ENCODE measurements at regions not wholly inside any gene's neighbourhood (a gene's known extent, or its start where the extent isn't known, plus 50 kb on each side); places are given as distances from the start of the nearest gene placed in this dataset.
"Not testable (repeated sequence)": the region's sequence is repeated elsewhere in the genome, so short reads cannot be mapped to it uniquely, and the experiment has no call there.

DNA sequence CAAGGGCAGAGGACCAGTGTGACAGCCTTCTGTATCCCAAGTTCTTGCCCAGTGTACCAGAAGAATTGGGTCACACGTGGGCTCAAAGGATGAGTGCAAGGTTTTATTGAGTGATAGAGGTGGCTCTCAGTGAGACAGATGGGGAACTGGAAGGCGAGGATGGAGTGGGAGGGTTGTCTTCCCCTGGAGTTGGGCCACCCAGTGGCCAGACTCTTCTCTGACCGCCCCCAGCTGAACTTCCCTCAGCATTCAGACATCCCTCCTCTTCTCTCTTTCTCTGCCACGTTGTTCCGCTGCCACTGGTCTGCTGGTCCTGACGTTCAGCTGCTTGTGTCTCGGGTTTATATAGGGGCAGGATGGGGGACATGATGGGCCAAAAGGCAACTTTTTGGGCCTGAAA is 150.1 kb upstream of the IVNS1ABP start:
- no peak for DNase-seq

DNA sequence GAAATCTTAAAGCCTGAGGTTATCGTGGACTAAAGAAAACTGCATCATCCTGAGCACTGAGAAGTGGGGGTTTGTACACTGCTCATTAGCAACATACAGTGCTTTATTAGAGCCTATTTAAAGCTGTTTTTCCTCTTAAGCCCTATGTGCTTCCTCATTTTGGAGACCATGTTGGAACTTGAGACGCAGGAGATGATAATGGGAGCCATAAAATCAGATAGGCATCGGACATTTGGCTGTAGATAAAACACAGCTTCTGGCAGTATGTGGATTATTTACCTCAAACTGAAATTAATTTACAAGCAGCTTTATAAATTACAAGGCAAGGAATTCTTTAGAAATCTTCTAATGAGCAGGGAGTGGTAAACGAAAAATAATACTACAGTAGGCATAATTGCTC is 147.7 kb upstream of the IVNS1ABP start:
- DNase-seq, result no peak

DNA sequence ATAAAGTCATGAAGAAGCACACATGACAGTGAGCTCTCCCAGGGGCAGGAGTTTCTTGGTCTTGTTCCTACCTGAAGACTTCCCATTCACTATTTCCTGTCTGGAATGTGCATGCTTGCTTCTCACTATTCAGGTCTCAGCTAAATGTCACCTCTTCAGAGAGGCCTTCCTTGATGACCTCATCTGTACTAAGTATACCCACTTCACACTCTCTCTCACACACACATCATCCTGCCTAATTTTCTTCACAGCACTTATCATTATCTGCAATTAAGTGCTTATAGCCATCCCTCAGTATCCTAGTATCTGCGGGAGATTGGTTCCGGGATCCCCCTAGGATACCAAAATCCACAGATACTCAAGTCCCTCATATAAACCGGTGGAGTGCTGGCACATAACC is 146.4 kb upstream of the IVNS1ABP start:
- DNase-seq, result no peak

DNA sequence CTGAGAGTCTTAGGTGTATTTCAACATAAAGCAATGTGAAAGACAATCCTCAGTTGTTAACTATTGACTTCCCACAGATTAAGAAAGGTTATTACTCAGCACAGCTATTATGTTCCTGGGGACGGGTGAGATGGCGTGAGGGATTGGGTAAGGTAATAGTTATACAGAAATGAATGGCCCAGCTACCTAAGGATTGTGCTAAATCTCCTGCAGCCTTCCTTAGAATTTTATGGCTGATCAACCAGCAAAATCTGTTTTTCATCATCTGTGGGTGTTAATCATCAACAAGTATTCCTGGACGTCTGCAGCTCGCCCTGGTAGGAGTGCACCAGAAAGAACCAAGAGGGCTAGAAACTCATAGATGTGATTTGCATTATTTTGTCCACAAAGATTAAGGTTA is 146.0 kb upstream of the IVNS1ABP start:
- no peak for DNase-seq

DNA sequence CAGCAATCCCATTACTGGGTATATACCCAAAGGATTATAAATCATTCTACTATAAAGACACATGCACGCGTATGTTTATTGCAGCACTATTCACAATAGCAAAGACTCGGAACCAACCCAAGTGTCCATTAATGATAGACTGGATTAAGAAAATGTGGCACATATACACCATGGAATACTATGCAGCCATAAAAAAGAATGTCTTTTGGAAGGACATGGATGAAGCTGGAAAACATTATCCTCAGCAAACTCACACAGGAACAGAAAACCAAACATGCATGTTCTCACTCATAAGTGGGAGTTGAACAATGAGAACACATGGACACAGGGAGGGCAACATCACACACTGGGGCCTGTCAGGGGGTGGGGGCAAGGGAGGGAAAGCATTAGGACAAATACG is 143.7 kb upstream of the IVNS1ABP start:
- DNase-seq, result not testable (repeated sequence)

DNA sequence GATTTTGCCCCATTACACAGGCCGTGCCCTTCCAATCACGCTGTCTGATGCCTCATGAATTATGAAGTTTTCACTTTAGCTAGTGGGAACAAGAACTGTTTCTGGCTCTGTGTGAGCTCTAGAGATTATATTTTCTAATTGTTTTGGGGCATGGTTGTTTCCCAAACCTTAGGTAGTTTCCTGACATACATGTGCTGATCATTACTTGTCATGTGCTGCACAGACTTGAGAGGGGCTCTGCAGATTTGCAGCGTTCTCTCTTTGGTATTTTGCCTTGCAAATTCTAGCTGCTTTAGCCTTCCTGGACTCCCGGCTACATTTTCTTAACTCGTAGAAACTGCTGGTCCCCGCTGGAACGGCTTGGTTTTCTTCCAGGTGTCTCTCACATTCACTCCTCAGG is 142.1 kb upstream of the IVNS1ABP start:
- no peak for DNase-seq

DNA sequence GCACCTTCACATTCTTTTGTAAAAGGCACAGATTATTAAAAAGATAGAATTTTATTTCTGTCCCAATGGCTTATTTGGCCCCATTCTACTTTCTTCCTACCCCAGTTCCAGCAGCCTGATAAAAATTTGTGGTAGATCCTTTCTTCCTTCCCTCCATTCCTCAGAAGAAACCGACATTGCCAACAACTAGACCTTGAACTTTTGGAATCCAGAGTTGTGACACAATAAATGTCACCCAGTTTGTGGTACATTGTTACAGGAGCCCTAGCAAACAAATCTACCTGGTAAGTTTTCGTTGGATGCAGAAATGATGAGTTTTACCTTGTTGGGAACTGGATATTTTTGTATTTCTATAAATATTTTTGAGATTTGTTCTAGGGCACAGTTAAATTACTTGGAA is 141.6 kb upstream of the IVNS1ABP start:
- no peak for DNase-seq

DNA sequence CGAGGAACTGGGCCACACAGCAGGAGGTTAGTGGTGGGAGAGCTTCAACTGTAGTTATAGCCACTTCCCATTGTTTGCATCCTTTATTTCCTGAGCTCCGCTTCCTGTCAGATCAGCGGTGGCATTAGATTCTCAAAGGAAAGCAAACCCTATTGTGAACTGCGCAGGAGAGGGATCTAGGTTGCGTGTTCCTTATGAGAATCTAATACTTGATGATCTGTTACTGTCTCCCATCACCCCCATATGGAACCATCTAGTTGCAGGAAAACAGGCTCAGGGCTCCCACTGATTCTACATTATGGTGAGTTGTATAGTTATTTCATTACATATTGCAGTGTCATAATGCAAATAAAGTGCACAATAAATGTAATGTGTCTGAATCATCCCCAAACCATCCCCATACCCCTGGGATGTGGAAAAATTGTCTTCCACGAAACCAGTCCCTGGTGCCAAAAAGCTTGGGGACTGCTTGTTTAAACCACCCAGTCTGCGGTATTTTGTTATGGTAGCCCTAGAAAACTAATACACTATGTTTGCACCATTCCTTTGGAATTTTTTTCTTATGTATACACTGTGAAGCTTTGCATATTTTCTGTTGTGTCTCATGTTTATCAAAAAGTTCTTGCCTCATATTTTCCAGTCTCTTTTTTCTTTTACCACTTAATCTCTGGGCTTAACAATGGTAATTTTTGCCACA is 136.6 kb upstream of the IVNS1ABP start:
- no peak for DNase-seq

DNA sequence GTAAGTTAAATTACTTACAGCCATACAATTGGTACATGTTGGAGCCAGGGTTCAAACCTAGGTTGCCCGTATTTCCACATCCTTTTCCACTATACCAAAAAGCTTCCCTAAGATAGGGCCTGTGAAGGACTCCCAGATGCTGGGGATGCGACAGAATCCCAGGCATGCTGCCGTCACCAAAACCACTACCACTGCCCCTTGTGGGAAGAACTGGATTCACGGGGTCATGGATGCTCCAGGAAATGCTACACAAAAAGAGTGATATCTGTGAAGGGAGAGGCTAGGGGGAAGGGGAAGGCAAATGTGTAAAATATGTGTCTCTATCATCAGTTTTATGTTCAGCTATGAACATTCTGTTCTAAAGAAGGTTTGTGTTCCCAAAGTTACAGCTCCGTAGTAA is 133.9 kb upstream of the IVNS1ABP start:
- no peak for DNase-seq

DNA sequence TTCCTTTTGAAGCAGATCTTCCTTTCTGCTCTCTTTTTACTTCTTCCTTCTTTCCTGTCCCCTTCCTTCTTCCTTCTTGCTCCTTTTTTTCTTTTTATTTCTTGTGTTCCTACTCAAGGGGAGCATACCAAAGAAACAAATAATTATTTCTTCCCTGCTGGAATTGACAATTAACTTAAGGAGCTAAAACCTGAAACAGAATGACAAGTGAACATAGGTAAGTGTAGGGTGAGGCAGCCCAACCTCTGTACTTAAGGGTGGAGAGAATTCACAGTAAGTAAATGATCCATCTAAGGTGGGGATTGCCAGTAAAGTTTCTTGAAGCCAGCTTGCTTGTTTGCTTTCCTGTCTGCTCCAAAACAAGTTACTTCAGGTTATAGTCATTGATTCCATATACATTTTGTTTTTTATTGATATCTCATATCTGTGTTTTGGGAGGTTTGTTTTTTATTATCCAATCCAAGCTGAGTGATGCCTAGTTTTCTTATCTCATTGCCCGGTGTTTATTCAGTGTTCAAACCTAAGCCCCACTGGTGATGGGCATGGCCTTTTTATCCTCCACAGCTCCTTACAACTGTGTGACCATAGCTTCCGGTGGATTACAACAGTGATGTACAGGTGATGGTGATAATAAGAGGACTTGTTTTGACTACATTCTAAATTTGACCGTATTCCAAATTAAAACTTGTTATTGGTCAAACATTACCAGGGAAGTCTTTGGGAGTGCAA is 133.2 kb upstream of the IVNS1ABP start:
- no peak for DNase-seq

DNA sequence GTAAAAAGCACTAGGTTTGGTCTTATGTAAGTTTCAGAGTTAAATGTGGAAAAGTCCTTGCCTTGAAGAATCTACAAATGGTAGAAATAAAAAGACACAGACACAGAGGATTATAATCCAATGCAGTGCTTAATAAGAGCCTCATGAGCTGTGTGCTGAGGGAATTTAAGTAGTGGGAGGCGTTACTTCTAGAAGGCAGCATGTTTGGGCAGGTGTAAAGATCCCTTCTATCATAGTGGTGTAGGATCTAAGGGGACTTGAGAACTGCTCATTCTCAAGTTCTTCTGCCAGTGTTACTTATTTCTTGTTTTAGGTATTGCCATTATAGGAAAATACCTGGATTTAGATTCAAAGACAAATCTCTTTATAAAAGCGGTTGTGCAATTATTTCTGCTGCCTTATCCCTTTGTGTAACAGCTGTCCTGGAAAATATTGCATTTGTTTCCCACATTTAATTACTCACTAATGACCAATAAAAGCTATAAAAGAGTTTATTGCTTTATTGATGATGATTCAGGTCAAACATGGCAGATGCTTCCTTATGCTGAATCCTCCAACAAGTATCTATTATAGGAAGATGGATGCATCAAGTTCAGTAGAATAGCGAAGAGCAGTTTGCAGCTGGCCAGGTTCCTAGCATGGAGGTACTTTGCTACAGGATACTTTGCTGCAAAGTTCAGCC is 132.5 kb upstream of the IVNS1ABP start:
- DNase-seq, result no peak

DNA sequence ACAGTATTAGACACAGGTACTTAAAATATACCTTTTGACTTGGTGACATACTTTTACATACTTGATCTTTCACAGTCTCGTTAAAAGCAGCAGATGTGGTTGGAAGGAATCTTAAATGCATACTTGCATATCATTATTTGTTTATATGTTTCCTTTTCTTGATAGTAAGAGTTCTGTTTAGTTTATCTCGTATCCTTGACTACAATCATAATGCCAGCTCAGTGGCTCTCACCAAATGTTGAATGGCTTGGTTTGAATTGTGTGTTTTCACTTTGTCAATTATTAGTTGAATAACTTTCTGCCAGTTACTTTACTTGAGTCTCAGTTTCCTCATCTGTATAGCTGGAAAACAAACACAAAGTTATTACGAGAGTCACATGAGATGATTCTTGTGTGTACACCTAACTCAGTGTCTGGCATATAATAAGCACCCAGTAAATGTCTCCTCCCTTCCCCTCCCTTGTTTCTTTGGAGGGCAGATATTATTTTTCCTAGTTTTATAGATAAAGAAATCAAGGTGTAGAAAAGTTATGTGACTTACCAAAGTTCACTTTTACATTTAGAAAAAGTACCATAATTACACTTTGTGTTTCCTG is 131.6 kb upstream of the IVNS1ABP start:
- no peak for DNase-seq

DNA sequence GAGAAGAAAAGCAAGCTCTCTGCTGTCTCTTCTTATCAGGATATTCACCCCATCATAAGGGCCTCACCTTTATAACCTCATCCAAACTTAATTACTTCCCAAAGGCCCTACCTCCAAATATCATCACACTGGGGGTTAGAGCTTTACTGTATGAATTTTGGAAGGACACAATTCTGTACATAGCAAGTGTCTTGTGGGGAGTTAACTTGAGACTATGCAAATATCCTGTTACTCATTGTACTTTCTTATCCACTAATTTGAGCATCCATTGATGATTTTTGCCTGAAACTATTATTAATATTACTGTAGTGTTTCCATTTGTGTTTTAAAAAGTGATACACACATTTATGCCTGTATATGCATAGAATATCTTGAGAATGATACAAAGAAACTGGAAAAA is 129.1 kb upstream of the IVNS1ABP start:
- no peak for DNase-seq

DNA sequence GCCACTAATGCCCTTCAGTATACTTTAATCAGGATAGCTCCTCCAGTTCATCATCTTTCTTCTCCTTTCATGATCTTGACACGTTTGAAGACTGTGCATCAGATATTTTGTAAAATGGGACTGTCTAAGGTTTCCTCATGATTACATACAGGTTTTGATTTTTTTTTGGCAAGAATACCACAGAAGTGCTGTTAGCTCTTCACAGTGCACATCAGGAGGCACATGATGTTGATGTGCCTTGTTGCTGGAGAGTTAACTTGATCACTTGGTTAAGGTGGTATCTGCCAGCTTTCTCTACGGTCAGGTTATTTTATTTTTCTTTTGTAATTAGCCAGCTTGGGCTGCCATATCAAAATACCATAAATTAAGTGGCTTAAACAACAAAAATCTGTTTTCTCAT is 128.6 kb upstream of the IVNS1ABP start:
- no peak for DNase-seq

DNA sequence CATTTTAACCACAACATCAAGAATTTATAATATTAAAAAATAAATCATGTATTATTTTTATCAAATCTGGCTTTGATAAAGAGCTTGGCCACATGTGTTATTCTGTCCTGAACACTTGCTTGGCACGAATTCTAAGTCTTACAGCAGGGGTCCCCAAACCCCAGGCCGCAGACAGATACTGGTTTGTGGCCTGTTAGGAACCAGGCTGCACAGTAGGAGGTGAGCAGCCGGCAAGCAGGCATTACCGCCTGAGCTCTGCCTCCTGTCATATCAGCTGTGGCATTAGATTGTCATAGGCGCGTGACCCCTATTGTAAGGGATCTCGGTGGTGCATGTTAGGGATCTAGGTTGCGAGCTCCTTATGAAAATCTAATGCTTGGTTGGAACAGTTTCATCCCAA is 127.6 kb upstream of the IVNS1ABP start:
- DNase-seq, result no peak

DNA sequence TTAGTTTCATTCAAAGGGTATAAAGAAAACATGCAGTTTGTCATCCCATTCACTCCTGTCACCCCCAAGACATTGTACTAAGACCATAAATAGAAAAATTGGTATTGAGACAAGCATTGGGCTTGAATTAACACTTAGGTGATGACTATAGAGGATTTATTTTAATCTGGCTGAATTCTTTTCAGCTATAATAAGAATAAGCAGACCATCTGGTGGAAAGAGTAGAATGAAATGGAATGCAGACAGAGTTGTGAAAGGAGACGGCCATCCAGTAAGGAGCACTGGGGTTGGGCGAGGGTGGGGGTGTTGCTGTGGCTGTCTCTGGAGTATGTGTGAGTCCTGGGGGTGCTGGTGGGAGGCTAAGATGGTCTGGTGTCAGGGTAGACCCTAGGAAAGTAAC is 125.0 kb upstream of the IVNS1ABP start:
- no peak for DNase-seq

DNA sequence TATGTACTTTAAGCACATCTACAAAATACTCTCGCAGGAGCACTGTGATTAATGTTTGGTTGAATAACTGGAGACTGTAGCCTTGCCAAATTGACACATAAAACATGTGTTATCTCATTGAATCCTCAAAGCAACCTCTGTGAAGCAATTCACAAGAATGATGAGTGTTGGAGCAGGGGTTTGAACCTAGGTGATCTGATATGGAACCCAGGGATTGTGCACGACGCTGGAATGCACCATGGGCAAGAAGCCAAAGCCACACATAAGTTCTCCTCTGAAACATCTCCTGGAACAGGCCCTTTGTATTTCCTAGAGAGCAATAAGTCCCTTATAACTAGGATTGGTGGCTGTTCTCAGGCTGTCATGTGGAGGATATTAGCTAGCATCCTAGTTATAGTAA is 124.6 kb upstream of the IVNS1ABP start:
- DNase-seq, result peak; percentile 39

DNA sequence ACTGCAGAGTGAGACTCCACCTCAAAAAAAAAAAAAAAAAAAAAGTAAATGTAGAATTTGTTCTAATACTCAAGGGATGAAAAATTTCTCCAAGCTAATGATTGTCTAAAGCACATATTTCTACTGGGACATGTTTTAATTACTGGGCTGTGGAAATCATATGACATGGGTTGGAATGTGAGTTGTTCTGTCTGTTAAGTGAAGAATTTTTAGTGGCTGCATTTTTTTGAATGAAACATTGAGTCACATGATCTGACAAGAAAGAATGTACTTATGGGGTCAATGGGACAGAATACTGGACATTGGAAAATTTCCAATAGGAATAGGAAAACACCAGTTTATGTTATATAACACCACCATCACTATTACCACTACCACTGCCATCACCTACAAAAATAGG is 123.8 kb upstream of the IVNS1ABP start:
- DNase-seq, result peak; percentile 46

DNA sequence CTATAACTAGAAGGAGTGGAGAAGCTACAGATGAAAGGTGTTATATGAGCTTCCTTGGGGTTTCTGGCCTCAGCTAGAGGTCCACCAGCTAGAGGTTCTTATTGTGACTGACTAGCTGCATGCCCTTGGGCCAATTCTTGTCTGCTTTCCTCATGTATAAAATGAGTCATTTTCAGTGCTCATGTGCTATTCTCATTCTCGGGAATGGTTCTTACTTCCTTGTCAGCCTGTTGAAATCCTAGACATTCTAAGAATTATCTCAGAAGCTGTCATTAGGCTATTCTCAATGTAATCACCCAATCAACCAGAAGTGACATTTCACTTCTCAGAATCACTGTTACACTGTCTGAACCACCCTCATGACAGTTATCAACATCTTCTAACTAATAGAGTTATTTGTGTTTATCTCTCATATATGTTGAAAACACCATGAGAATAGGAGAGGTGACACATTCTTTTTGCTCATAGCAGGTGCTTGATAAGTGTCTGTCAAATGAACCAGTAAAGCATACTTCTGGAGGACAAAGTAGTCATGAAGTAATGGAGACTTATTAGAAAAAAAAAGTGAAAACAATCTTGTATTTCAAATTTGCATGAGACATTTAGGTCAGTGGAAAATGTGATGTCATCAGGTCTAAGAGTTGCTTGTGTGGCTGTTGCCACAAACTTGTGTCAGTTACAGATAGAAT is 122.8 kb upstream of the IVNS1ABP start:
- no peak for DNase-seq

DNA sequence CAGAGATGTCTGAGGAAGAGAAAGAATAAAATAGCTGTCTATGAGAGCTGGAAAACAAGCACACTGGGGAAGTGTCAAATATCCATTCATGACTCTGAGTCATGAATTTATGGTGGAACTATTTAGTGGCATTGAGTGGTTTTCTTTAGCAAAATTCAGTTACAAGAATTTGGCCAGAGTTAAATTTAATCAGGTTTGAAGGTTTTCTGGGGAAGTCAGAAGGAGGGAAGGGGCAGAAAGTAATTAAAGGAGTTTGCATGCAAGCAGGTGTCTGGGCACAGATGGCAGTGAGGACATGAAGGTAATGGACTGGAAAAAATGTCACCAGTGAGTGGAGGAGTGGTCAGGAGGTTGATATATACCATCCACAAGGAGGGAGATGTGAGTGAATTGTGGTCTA is 121.9 kb upstream of the IVNS1ABP start:
- no peak for DNase-seq

DNA sequence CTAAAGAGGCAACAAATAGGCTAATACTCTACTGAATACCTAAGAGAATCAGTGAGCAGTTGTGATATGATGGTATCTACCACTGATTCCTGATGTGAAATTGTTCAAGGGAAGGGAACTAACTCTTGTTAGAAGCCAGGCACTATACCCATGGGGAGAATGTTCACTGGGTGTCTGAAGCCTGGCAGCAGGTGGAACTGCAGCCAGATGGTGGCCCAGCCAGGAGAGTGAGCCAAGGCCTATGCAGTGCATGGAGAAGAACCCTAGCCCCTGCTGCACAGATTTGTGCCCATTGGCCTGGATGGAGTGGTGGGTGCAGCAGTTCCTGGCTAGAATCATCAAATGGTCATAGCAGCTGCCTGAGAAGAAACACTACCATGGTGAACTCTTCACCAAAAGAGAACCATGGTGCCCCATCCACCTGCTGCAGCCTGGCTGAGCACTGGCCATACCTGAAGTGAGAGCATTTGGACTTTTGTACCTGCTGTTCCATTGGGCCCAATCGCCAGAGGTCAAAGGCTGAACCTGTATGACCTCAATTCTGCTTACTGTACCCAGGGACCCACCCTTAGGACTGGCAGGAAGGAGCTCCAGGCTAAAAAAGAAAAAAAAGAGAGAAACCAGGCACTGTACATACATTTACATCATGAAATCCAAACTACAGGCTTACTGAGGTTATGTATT is 118.8 kb upstream of the IVNS1ABP start:
- no peak for DNase-seq

DNA sequence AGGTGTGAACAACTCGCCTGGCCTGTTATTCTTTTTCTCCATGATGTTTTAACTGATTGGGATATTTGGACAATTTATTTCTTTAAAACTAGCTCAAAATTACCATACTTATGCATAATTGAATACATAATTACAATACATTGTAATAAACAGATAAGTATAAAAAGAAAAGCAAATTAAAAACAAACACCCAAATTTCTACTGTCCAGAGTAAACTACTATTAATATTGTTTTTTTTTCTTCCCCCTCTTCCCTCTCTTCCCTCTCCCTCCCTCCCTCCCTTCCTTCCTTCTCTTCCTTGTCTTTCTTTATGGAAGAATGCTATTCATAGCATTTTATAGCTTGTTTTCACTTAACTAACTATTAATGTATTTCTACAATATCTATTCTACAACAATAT is 117.7 kb upstream of the IVNS1ABP start:
- no peak for DNase-seq
